Endometrium (tissue), 2 donors: ENCODE measurements at regions not wholly inside any gene's neighbourhood (a gene's known extent, or its start where the extent isn't known, plus 50 kb on each side); places are given as distances from the start of the nearest gene placed in this dataset.
A peak's percentile ranks its signal among the peaks of the same experiment; 100 is the strongest.

ENCODE experiments used
- FAIRE-seq: peaks from 2 replicates; lab custom pipeline; 2012; peaks lifted over from hg19 to GRCh38; lab: Jason Lieb, UNC
- donor health status: control.
- donor health status: control.

GRCh38 chr21:38930853-38931252 is 125.1 kb downstream of the ETS2 start:
- FAIRE-seq = no peak

GRCh38 chr21:38930066-38930465 is 124.3 kb downstream of the ETS2 start:
- FAIRE-seq = no peak

- no peak for FAIRE-seq
Observed at GRCh38 chr21:38929652-38930051, 123.9 kb downstream of the ETS2 start.

- FAIRE-seq = no peak
Observed at GRCh38 chr21:38929142-38929541, 123.4 kb downstream of the ETS2 start.

- no peak for FAIRE-seq
Observed at GRCh38 chr21:38927776-38928175, 122.0 kb downstream of the ETS2 start.

DNA sequence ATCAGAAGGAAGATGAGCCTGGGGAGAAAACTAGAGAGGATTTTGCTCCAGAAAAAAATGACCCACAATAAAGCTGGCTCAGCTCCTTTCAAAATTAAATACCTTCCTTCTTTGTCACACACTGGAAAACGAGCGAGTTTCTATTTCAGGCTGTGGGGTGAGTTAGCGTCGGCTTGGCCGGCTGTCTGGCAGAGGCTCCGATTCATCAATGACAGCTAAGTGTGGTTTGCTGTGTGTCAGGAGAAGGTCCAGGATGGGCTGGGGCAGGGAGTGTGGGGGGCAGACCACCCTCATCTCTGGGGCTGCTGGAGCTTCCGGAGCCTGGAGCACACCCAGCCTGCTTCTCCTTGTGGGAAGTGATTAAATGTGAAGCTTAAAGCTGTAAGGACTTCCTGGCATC is 120.2 kb downstream of the ETS2 start:
- FAIRE-seq = peak; percentile 57

GRCh38 chr21:38925478-38925877 is 119.7 kb downstream of the ETS2 start:
- no peak for FAIRE-seq

DNA sequence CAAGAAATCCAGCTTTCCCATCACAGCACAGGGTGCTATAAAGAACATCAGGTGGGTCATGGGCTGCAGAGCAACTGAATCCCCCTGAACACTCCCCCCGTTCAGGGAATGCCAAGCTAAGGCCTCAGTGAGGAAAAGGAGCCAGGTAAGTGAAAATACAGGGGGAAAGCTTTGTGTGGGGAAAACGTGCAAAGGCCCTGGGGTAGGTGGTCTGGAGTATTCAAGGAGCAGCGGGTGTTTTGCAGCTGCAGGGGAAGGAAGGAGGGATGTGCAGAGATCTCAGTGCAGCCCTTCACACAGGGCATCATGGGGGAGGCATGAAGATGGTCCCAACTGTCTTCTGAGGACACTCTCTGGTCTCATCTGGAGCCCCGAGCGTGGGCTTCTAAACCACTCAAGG is 119.2 kb downstream of the ETS2 start:
- FAIRE-seq = no peak

DNA sequence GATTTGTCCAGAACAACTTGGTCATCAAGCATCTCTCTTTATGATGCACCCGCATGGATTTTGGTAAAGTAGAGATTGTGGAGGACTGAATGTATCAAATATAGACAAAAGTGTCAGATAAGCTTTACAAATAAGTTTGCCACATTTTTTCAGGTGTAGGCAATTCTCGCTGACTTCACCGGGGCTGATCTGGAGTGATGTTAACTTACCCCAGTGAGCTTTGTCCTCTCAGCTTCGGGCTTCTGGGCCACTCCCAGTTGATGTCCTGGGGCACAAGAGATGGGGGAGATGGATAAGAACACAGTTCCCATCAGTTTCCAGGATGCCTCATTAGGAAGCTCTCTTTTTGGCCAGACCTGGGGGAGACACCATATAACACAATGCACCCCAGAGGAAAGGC is 117.7 kb downstream of the ETS2 start:
- FAIRE-seq = no peak

DNA sequence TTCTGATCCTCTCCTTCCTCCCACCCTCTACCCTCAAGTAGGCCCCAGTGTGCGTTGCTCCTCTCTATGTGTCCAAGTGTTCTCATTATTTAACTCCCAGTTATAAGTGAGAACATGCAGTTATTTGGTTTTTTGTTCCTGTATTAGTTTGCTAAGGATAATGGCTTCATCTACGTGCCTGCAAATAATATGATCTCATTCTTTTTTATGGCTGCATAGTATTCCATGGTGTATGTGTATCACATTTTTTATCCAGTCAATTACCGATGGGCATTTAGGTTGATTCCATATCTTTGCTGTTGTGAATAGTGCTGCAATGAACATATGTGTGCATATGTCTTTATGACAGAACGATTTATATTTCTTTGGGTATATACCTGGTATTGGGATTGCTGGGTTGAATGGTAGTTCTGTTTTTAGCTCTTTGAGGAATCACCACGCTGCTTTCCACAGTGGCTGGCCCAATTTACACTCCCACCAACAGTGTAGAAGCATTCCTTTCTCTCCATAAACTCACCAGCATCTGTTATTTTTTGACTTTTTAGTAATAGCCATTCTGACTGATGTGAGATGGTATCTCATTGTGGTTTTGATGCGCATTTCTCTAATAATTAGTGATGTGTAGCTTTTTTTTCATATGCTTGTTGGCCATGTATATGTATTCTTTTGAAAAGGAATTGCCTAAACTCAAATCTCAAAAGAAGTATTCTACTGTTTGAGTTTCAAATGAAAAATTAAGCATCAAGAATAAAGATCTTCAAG is 116.9 kb downstream of the ETS2 start:
- no peak for FAIRE-seq

DNA sequence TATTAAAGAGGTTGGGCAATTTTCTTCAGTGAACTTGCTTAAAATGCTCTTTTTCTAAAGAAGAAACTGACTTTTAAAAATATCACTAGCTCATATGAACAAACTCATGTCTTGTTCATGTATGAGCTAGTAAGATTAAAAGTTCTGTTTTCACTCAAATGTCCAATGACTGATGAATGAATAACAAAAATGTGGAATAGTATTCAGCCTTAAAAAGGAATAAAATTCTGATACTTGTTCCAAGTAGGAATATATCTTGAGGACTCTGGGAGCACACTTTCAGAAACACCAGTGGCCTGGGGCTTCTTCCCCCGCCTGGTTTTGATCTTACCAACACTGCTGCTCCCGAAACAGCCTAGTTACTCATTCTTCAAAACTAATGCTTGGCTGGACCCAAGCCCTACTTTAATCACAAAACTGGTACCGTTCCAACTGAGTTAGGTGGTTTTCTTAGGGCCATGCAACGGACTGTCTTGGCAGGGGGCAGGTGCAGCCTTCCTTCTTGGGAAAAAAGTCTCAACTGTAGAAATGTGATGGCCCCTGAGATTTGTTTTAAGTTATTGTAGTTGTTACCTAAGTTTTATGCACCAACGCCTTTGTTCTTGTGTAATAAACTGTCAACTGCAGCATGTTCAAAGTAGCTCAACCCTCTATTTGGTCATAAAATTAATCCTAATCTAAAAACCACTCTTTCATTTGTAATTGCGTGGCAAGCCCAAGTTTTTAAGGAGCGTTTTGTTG is 116.0 kb downstream of the ETS2 start:
- no peak for FAIRE-seq

DNA sequence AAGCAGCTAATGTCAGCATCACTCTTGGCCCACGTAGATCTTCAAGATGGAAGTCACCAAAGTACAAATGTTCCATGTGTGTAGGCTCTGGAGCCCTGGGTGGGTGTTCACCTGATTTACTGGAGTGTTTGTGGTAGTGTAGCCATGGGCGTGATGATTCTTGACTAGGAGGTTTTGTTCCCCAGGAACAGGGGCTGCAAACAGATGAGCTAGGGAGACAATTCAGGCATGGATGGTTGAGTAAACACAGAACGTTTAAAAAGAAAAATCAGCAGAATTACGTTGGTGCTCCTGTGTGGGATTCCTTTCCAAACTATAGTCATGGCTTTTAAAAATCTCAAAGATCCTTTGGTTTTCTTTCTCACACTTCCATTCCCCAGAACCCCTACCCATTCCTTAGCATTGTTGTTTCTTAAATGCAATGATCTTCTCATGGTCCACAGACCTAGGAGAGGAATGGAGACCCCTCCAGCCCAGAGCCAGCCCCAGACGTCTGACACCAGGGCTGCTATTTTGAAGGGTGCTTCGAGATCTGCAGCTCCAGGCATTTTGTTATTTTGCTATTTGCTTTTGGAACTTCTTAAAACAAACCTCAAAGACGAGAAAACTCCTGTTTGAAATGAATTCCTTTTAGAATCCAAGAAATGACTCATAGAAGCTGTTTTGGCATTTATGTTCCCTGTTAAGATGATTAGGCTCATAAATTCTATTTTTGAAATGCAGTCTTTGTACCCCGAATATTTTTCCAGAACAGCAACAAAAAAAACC is 115.1 kb downstream of the ETS2 start:
- peak; percentile 99 for FAIRE-seq

GRCh38 chr21:38918607-38919346 is 113.0 kb downstream of the ETS2 start:
- FAIRE-seq = no peak

- no peak for FAIRE-seq
Observed at GRCh38 chr21:38917043-38917774, 111.5 kb downstream of the ETS2 start.

DNA sequence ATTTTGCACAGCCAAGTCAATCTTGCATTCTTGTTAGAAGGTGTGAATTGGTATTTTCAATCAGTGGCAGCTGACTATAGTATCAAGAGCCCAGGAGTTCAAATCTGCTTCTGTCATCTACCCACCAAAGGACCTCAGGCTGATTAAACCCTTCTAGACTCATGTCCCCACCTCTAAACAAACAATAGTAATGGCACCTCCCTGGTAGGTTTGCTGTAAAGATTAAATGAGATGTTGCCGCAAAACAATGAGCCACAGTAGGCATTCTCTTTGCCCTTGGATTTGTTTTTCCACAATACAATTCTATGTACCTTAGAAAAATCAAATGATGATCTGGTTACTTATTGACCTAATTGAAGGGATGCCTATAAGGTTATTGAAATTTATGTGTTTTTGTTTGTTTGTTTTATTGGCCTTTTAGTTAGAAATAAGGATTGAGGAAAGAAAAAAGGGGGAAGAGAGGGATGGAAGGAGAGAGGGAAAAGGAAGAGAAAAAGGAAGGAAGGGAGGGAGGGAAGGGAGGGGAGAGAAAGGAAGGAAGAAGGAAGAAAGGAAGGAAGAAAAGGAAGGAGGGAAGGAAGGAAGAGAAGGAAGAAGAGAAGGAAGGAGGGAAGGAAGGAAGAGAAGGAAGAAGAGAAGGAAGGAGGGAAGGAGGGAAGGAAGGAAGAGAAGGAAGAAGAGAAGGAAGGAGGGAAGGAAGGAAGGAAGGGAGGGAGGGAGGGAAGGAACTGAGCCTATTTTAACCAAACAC is 110.7 kb downstream of the ETS2 start:
- no peak for FAIRE-seq

DNA sequence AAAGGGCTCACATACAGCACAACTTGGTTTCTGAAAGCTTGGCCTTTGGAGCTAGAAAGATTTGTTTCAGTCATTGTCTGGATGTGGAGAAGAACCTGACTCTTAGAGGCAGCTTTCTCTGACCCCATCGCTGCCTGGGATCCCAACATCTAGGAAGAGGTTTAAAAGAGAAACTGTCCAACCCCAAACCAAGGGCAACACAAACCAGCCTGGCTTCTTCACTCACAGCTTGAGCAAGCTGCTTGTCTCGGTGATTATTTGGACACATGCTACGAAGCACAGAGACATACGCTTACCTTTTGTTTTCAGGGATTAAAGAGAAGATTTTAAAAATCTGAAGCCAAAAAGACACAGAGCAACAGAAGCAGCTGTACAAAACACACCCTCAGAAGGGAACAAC is 109.8 kb downstream of the ETS2 start:
- FAIRE-seq = no peak

DNA sequence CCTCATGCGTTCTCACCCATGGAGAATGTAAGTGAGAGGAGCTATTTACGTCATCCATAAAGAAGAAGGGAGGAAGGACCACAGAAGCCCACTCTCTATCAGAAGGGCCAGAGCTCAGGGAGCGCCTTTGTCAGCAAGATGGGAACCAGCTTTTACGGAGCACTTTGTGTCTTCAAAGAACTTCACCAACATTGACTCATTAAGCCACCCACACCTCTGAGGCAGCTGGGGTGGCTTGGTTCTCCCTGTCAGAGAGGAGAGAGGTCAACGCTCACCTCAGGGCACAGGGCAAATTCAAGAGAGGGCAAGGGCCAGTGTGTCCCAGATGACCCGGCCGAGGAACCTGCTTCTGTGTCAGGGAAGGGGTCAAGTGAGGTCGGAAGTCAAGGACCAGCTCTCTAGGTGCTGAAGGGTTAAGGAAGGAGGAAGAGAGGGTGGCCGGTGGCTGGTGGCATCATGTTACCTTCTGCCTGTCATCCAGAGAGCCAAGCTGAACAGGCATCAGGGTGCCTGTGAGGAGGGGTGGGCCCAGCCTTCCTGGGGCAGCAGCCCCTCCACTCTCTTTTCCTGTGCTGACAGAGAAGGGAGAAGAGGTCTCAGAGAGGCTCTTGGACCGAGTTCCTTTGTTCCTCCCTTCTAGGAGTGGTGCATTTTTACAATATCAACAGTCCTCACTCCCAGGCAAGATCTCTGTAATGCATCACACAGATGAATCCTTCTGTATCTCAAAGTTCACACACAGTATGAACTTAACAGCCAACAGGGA is 109.0 kb downstream of the ETS2 start:
- FAIRE-seq = no peak

GRCh38 chr21:38913893-38914527 is 108.3 kb downstream of the ETS2 start:
- FAIRE-seq = no peak

DNA sequence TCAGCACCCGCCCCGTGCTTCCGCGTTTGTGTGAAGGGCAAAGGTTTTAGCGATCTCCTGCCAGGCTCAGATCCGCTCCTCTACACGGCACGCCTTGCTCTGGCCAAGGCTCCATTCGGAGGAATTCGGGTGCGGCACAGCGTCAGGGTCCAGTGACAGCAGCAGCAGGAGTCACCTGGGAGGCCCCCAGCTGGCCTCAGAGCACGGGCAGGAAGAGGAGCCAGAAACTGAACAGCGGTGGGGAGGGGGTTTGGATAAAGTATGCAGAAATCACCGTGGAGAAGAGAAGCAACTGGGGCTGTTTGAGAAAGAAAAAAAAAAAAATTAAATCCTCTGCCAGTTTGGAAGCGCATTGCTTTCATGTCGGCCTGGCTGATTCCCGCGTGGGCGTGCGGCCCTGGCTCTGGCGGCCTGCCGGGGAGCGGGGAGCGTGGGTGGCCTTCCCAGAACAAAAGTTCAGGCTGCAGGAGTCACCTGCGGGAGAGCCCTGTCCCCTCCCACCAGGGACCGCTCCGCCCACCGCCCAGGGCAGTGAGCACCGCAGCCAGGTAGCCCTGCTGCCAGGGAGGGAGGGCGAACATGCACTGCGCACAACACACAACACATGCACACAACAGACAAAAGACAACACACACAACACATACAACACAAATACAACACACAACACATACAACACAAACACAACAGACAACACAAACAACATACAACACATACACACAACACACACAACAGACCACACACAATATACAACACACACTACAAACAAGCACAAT is 107.6 kb downstream of the ETS2 start:
- no peak for FAIRE-seq
